Choroid plexus epithelial cell (primary cell): ENCODE measurements at regions not wholly inside any gene's neighbourhood (a gene's known extent, or its start where the extent isn't known, plus 50 kb on each side); places are given as distances from the start of the nearest gene placed in this dataset.
"Not testable (repeated sequence)": the region's sequence is repeated elsewhere in the genome, so short reads cannot be mapped to it uniquely, and the experiment has no call there.

Source experiments
- DNase-seq: peaks from one replicate; pipeline ENCODE4 v3.0.0-alpha.2; 2010; ENCODE audit warnings: low read depth
- H3K4me3 ChIP-seq: 2 replicates; pipeline ENCODE4 v1.5.1; 2011; ENCODE audit warnings: low read depth, mild to moderate bottlenecking, control low read depth, low read length, moderate library complexity
- TF ChIP-seq, protein P1 (sequence below): conservative IDR thresholded peaks from 2 replicates; pipeline ENCODE4 v1.5.1; 2011; ENCODE audit warnings: low read depth, mild to moderate bottlenecking, control low read depth, inconsistent platforms, low read length, moderate library complexity

- TF ChIP-seq, protein P1, sequence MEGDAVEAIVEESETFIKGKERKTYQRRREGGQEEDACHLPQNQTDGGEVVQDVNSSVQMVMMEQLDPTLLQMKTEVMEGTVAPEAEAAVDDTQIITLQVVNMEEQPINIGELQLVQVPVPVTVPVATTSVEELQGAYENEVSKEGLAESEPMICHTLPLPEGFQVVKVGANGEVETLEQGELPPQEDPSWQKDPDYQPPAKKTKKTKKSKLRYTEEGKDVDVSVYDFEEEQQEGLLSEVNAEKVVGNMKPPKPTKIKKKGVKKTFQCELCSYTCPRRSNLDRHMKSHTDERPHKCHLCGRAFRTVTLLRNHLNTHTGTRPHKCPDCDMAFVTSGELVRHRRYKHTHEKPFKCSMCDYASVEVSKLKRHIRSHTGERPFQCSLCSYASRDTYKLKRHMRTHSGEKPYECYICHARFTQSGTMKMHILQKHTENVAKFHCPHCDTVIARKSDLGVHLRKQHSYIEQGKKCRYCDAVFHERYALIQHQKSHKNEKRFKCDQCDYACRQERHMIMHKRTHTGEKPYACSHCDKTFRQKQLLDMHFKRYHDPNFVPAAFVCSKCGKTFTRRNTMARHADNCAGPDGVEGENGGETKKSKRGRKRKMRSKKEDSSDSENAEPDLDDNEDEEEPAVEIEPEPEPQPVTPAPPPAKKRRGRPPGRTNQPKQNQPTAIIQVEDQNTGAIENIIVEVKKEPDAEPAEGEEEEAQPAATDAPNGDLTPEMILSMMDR: no peak
Observed at GRCh38 chr1:181249186-181249585, 160.7 kb downstream of the IER5 start.

GRCh38 chr1:181250038-181250437, 161.5 kb downstream of the IER5 start:
- no peak for DNase-seq
- no peak overlapping the region for H3K4me3 ChIP-seq
- TF ChIP-seq, protein P1: no peak

More at GRCh38 chr1:181249186-181249585, 160.7 kb downstream of the IER5 start:
- no peak overlapping the region for H3K4me3 ChIP-seq
- no peak for DNase-seq

DNA sequence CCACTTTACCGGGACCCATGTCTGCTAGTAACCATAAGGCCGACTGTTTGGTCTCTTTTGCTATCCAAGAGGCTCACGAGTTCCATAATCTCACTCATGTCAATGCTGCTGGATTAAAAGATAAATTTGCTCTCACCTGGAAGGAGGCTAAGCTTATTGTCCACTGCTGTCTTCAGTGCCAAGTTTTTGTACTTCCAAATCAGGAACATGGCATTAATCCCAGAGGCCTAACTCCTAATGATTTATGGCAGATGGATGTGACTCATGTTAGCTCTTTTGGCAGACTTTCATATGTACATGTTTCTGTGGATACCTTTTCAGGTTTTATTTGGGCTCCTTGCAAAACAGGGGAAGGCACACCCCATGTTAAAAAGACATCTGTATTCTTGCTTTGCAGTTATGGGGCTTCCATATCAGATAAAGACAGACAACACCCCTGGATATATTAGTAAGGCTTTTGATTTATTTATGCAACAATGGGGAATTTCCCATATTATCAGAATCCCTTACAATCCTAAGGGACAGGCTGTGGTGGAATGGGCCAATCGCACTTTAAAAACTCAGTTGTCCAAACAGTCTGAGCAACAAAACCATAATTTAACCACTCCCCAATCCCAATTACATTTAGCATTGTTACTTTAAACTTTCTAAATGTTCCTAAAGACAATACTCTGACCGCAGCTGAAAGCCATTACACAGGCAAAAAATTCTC, 162.7 kb downstream of the IER5 start:
- peak; percentile 11 for DNase-seq
- TF ChIP-seq, protein P1: no peak
- H3K4me3 ChIP-seq: no peak overlapping the region

DNA sequence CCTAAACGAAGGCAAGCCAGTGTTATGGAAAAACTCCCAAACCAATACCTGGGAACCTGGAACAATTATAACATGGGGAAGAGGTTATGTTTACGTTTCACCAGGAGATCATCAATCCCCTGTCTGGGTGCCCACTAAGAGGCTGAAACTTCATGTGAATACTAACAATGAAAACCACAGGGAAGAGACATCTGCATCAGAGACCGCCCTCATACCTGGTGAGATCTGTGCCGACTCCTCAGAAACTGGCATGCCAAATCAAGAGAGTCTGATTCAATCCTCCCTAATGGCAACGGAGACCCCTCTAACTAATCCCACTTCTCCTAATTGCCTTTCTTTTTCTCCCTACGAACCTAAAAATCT, 163.2 kb downstream of the IER5 start:
- no peak for DNase-seq
- TF ChIP-seq, protein P1: no peak
- H3K4me3 ChIP-seq: no peak overlapping the region

- not testable (repeated sequence) for DNase-seq, H3K4me3 ChIP-seq
Observed at GRCh38 chr1:181253601-181254000, 165.1 kb downstream of the IER5 start.

- H3K4me3 ChIP-seq: no peak overlapping the region
- DNase-seq: peak; percentile 69
- TF ChIP-seq, protein P1: no peak
Observed at GRCh38 chr1:181255270-181255929, 166.9 kb downstream of the IER5 start.

DNA sequence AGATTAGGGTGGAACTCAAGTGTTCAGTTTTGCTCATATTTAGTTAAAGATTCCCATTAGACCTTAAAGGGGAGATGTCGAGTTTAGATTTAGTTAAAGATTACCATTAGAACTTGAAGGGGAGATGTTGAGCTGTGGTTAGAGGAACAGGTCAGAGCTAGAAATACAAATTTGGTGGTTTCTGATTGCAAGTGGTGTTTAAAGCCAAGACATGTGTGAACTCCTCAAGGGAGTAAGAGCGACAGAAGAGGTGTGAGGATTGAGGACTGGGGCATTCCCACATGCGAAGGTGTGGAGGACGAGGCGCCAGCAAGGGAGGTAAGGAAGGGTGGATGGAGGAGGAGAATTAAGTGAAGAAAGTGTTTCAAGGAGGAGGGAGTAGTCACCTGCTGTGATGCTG, 168.6 kb downstream of the IER5 start:
- DNase-seq: no peak
- TF ChIP-seq, protein P1: no peak
- no peak overlapping the region for H3K4me3 ChIP-seq
